Inferior parietal cortex (tissue), 1 donor: ENCODE measurements at regions not wholly inside any gene's neighbourhood (a gene's known extent, or its start where the extent isn't known, plus 50 kb on each side); places are given as distances from the start of the nearest gene placed in this dataset.

Experiments used
- DNase-seq: peaks from one replicate; pipeline ENCODE4 v3.0.0-alpha.2; 2016; ENCODE audit errors: extremely low spot score

GRCh38 chr12:11568155-11568761, 81.2 kb upstream of the ETV6 start:
- DNase-seq, result no peak

DNA sequence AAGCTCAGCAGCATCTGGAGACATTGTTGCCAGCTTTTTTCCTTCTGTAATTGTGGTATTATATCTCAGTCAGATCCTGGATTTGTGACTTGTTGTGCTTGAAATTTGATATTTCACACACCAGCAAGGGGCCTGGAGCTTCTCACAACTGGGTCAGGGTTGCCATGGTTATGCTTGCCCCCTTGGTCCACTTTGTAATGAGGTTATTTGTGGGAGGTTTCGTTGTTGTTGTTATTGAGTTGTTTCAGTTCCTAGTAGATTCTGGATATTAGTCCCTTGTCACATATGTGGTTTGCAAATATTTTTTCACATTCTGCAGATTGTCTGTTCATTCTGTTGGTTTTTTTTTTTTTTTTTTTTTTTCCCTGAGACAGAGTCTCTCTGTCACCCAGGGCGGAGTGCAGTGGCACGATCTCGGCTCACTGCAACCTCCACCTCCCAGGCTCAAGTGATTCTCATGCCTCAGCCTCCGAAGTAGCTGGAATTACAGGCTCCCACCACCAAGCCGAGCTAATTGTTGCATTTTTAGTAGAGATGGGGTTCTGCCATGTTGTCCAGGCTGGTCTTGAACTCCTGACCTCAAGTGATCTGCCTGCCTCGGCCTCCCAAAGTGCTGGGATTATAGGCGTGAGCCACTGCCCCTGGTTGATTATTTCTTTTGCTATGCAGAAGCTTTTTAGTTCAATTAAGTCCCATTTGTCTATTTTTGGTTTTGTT, 80.6 kb upstream of the ETV6 start:
- no peak for DNase-seq

DNA sequence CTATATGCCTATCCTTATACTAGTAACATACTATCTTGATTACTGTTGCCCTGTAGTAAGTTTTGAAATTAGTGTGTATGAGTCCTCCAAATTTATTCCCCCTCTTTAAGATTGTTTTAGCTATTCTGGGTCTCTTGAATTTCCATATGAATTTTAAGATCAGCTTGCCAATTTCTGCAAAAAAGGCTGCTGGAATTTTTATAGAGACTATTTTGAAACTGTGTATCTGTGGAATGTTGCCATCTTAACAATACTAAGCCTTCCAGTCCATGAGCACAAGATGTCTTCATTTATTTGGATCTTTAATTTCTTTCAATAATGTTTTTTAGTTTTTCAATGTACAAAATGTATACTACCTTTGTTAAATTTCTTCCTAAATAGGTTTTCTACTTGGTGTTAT, 79.8 kb upstream of the ETV6 start:
- DNase-seq, result no peak

- no peak for DNase-seq
These were observed 75.6 kb upstream of the ETV6 start for GRCh38 chr12:11573880-11574279.

DNA sequence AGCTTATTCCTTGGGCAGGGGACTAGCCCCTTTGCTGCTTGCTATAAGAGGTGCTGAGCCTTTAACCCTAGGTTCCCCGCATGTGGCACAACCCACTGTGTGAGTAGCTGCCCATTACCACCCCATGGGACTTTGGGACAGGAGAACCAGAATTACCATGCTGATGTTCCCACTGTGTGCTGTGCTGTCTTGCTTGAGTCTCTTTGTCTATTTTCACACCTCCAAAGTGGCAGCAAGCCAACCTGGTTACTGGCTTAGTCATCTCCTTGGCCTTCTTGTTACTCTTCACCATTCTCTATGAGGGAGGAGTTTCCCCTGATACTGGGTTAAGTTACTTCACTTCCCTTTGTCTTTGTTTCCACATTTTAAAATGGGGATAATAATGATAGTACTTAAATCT, 73.4 kb upstream of the ETV6 start:
- no peak for DNase-seq

DNA sequence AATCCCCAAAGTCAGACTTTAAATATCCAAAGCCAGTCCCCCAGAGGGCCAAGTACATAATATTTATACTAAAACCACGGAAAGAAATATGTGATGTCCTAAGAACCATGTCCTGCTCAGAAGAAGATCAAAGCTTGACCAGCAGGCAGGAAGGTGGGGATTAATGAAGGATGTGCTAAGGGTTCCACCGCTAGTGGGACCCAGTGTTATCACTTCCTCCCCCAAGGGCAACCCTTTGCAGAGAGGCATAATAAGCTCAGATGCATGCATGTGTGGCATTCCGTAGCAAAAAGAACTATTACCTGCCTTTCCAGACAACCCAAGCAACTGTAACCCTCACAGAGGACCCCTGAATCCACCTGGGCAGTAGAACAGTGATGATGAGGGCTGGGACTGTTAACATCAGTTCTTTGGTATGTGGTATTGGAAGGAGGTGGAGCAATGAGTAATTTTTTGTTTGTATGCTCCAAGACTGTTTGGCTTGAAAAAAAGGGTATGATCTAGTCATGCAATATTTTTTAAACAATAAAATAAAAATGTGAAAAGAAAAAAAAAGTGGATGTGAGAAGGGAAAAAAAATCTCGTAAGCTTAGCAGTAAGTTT, 71.7 kb upstream of the ETV6 start:
- no peak for DNase-seq

GRCh38 chr12:11578461-11578993, 70.9 kb upstream of the ETV6 start:
- DNase-seq, result no peak

DNA sequence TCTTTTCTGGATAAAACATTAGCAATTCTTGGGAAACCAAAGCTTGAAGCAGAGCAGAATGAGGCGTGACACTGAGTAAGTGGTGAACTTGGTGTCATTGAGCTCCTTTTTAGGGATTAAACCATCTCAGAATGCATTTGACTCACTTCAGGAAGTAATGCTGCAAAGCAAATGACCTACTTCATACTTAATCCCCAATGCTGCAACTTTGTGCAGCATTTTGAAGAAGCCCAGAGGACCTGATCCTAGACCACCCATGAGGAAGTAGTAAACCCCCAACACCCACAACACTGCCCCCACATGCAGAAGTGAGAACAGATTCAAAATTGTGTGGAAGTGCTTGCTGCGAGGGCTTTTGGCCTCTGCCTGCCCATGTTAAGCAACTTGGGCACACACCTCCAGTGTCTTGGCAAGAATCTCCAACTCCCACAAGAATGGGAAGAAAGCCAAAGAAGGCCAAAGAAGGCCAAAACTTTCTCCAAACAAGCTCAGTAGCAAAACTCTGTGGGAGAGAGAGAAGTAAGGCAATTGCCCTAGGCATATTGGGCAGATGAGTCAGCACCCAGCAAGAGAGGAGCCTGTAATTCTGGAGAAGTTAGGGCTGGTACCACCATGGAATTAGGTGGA, 69.2 kb upstream of the ETV6 start:
- DNase-seq, result peak; percentile 18

- peak; percentile 88 for DNase-seq
These were observed 68.2 kb upstream of the ETV6 start for GRCh38 chr12:11581179-11581755.

GRCh38 chr12:11584221-11584855, 65.1 kb upstream of the ETV6 start:
- DNase-seq, result no peak

GRCh38 chr12:11592484-11592883, 57.0 kb upstream of the ETV6 start:
- DNase-seq, result no peak

DNA sequence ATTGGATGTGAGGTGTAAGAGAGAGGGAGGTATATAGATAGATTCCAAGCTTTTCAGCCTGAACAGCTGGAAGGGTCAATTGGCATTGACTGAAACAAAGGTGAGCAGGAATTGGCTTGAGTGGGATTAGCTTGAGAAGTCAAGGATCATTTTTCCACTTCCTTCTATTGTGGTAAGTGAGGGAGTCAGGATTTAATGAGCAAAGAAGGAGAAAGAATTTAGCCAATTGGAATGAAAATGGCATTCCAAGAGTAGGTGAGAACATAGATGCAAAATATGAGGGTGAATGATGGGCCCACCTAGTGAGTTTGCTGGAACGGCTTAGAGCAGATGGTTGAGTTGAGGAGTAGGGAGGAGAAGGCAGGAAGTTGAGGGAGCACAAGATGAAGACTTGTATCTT, 56.5 kb upstream of the ETV6 start:
- DNase-seq, result no peak

DNA sequence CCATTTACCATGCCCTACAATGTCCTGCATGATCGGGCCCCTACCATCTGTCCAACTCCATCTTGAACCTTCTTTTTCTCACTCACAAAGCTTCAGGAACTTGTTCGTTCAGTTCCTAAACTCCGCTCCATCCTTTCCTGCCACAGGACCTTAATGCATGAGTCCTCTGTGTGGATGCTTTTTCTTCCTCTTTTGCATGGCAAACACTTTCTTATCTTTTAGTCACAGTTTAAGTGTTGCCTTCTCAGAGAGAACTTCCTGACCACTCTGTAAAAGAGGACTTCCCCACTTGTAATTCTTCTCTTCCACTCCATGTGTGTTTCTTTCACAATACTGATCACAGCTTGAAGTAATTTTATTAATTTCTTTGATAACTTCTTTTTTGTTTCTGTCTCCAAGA, 54.4 kb upstream of the ETV6 start:
- DNase-seq, result no peak

GRCh38 chr12:11596141-11596540, 53.3 kb upstream of the ETV6 start:
- no peak for DNase-seq

DNA sequence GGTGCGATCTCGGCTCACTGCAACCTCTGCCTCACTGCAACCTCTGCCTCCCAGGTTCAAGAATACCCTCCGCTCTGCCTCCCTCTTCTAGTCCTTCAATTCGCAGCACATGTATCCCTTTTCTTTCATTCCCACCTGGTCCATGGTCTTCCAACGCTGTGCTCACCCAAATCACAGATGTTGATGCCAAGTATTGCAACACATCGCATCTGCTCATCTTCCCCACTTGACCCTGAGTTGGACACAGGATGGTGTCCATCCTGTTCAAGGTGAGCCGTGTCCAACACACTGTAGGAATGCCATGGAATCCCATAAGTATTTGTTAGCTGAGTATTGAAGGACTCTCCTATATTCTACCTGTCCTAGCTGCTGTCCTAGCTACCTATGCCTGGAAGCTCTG, 50.6 kb upstream of the ETV6 start:
- no peak for DNase-seq
